ENCODE measurements at regions not wholly inside any gene's neighbourhood (a gene's known extent, or its start where the extent isn't known, plus 50 kb on each side); places are given as distances from the start of the nearest gene placed in this dataset.
"Not testable (repeated sequence)": the region's sequence is repeated elsewhere in the genome, so short reads cannot be mapped to it uniquely, and the experiment has no call there.

GRCh38 chr12:107144441-107144840 lies 51.1 kb upstream of the CRY1 start:
- no peak for DNase-seq

GRCh38 chr12:107144990-107145389 lies 51.6 kb upstream of the CRY1 start:
- no peak for DNase-seq

GRCh38 chr12:107145397-107145796 lies 52.0 kb upstream of the CRY1 start:
- DNase-seq = no peak

GRCh38 chr12:107148107-107148506 lies 54.8 kb upstream of the CRY1 start:
- DNase-seq = no peak

- DNase-seq = no peak
Observed at GRCh38 chr12:107152315-107152714, 59.0 kb upstream of the CRY1 start.

GRCh38 chr12:107159384-107159900 lies 66.1 kb upstream of the CRY1 start:
- no peak for DNase-seq

GRCh38 chr12:107163413-107163812 lies 70.1 kb upstream of the CRY1 start:
- DNase-seq = no peak

- no peak for DNase-seq
Observed at GRCh38 chr12:107164392-107164791, 71.0 kb upstream of the CRY1 start.

GRCh38 chr12:107165581-107165980 lies 72.2 kb upstream of the CRY1 start:
- no peak for DNase-seq

- DNase-seq = no peak
Observed at GRCh38 chr12:107167756-107168155, 74.4 kb upstream of the CRY1 start.

- no peak for DNase-seq
Observed at GRCh38 chr12:107169200-107169599, 75.9 kb upstream of the CRY1 start.

GRCh38 chr12:107178776-107179175 lies 85.4 kb upstream of the CRY1 start:
- peak in 1 of 5 donors; percentile 5 for DNase-seq

- DNase-seq = no peak
Observed at GRCh38 chr12:107179871-107180270, 86.5 kb upstream of the CRY1 start.

GRCh38 chr12:107180272-107180671 lies 86.9 kb upstream of the CRY1 start:
- DNase-seq = no peak

GRCh38 chr12:107184359-107184930 lies 91.1 kb upstream of the CRY1 start:
- no peak for DNase-seq

GRCh38 chr12:107196681-107197080 lies 103.3 kb upstream of the CRY1 start:
- no peak for DNase-seq

GRCh38 chr12:107200394-107200793 lies 107.0 kb upstream of the CRY1 start:
- DNase-seq = peak in 1 of 5 donors; percentile 14

GRCh38 chr12:107207931-107208525 lies 114.7 kb upstream of the CRY1 start:
- no peak for DNase-seq

GRCh38 chr12:107209700-107210099 lies 116.4 kb upstream of the CRY1 start:
- DNase-seq = not testable (repeated sequence)

GRCh38 chr12:107214373-107214773 lies 121.0 kb upstream of the CRY1 start:
- DNase-seq = peak in 1 of 5 donors; percentile 33

GRCh38 chr12:107216411-107216810 lies 123.1 kb upstream of the CRY1 start:
- DNase-seq = not testable (repeated sequence)

GRCh38 chr12:107219301-107219700 lies 126.0 kb upstream of the CRY1 start:
- DNase-seq = no peak

GRCh38 chr12:107221913-107222312 lies 128.6 kb upstream of the CRY1 start:
- peak in 1 of 5 donors; percentile 23 for DNase-seq

GRCh38 chr12:107223821-107224220 lies 130.5 kb upstream of the CRY1 start:
- DNase-seq = no peak

- no peak for DNase-seq
Observed at GRCh38 chr12:107225635-107226034, 132.3 kb upstream of the CRY1 start.

All from T-helper 1 cell (primary cell).